Left lung (tissue), 4 donors: ENCODE measurements at regions not wholly inside any gene's neighbourhood (a gene's known extent, or its start where the extent isn't known, plus 50 kb on each side); places are given as distances from the start of the nearest gene placed in this dataset.
"Not testable (repeated sequence)": the region's sequence is repeated elsewhere in the genome, so short reads cannot be mapped to it uniquely, and the experiment has no call there.

Experiments used
- ATAC-seq: fragments of 200-7000 bp; cut with Tn5 transposase; one replicate; pipeline ENCODE4 v1.9.1; 2020; ENCODE audit warnings: moderate library complexity
- DNase-seq, 4 donors: peaks; one replicate each; pipeline ENCODE4 v3.0.0-alpha.2; 2013 to 2020
- H3K27ac ChIP-seq, 2 donors: fragments of 200-600 bp; sonication (generic) in 1 of 2; one replicate each; pipeline versions ENCODE4 v1.5.0 to v1.8.0; 2020 to 2021
- H3K27me3 ChIP-seq, 2 donors: fragments of 200-600 bp; sonication (generic) in 1 of 2; one replicate each; pipeline versions ENCODE4 v1.5.0 to v1.8.0; 2020 to 2021
- H3K36me3 ChIP-seq, 2 donors: fragments of 200-600 bp; sonication (generic) in 1 of 2; one replicate each; pipeline versions ENCODE4 v1.5.0 to v1.8.0; 2020 to 2021
- H3K4me1 ChIP-seq, 2 donors: fragments of 200-600 bp; one replicate each; pipeline ENCODE4 v1.8.0; 2021
- H3K4me3 ChIP-seq, 2 donors: fragments of 200-600 bp; sonication (generic) in 1 of 2; one replicate each; pipeline versions ENCODE4 v1.5.0 to v1.8.0; 2020 to 2021; ENCODE audit warnings: mild to moderate bottlenecking in 1 of 2
- H3K9me3 ChIP-seq, 2 donors: fragments of 200-600 bp; sonication (generic) in 1 of 2; one replicate each; pipeline versions ENCODE4 v1.5.0 to v1.8.0; 2020 to 2021
- CTCF ChIP-seq, 2 donors: fragments of 200-600 bp; sonication (generic) in 1 of 2; IDR thresholded peaks; one replicate each; pipeline versions ENCODE4 v1.5.0 to v1.8.0; 2021; ENCODE audit warnings: antibody characterized with exemption in 2 of 2
- intact Hi-C, 2 donors: fragments of 100-400 bp; cut with DNase I; formaldehyde crosslinking; loops; one replicate each; pipeline versions ENCODE4 v1.11.2 to v1.14.2; 2022
- donor health status: DM: no; HTN: yes; CAD: no.
- donor health status: DM: no; HTN: no; CAD: no.

- Histone ChIP-seq H3K27ac (no peak overlapping the region), H3K4me3 (no peak overlapping the region), H3K27me3 (no peaks in the 10 kb centered on the region), H3K9me3 (no peaks in the 10 kb centered on the region), H3K36me3 (no peaks in the 10 kb centered on the region), H3K4me1 (no peaks in the 10 kb centered on the region)
- peak; percentile 83 for ATAC-seq
- peak in 2 of 4 donors; percentile 23 to 68 for DNase-seq
- TF ChIP-seq CTCF (IDR thresholded peaks at IDR 0.05) = no peak
- intact Hi-C loops = no loop called here
Measured at GRCh38 chrX:56026815-56027214, 205.3 kb upstream of the KLF8 start.

- Histone ChIP-seq H3K27ac (no peak overlapping the region), H3K27me3 (no peaks in the 10 kb centered on the region), H3K36me3 (no peaks in the 10 kb centered on the region), H3K9me3 (no peaks in the 10 kb centered on the region), H3K4me1 (no peaks in the 10 kb centered on the region), H3K4me3 (no peak overlapping the region)
- intact Hi-C loops = no loop called here
- ATAC-seq (no peak), DNase-seq (no peak)
- no peak for TF ChIP-seq CTCF (IDR thresholded peaks at IDR 0.05)
Measured at GRCh38 chrX:56029188-56029587, 203.0 kb upstream of the KLF8 start.

- ATAC-seq (peak; percentile 52), DNase-seq (no peak)
- Histone ChIP-seq H3K27me3 (no peaks in the 10 kb centered on the region), H3K27ac (no peak overlapping the region), H3K9me3 (no peaks in the 10 kb centered on the region), H3K4me3 (no peak overlapping the region), H3K36me3 (no peaks in the 10 kb centered on the region), H3K4me1 (no peaks in the 10 kb centered on the region)
- TF ChIP-seq CTCF (IDR thresholded peaks at IDR 0.05) = no peak
- intact Hi-C loops = no loop called here
Measured at GRCh38 chrX:56029691-56030090, 202.5 kb upstream of the KLF8 start.

- no peak for TF ChIP-seq CTCF (IDR thresholded peaks at IDR 0.05)
- Histone ChIP-seq H3K4me3 (no peak overlapping the region), H3K9me3 (no peaks in the 10 kb centered on the region), H3K36me3 (no peaks in the 10 kb centered on the region), H3K27ac (no peak overlapping the region), H3K4me1 (no peaks in the 10 kb centered on the region), H3K27me3 (no peaks in the 10 kb centered on the region)
- DNase-seq = no peak
- no peak for ATAC-seq
- intact Hi-C loops = no loop called here
Measured at GRCh38 chrX:56031409-56031808, 200.7 kb upstream of the KLF8 start.

- no peak for DNase-seq
- H3K27me3 ChIP-seq = no peaks in the 10 kb centered on the region
- intact Hi-C loops = no loop called here
- no peak overlapping the region for H3K27ac ChIP-seq
- peaks cover 0 to 9% of the 10 kb centered on the region in 2 donors for H3K9me3 ChIP-seq
- no peaks in the 10 kb centered on the region for H3K36me3 ChIP-seq
- ATAC-seq = no peak
- TF ChIP-seq CTCF (IDR thresholded peaks at IDR 0.05) = no peak
- H3K4me1 ChIP-seq = no peaks in the 10 kb centered on the region
- H3K4me3 ChIP-seq = no peak overlapping the region
Measured at GRCh38 chrX:56033495-56034180, 198.5 kb upstream of the KLF8 start.

GRCh38 chrX:56052673-56053330 is 179.4 kb upstream of the KLF8 start:
- H3K27me3 ChIP-seq, H3K4me3 ChIP-seq, ATAC-seq, H3K27ac ChIP-seq, intact Hi-C loops, H3K4me1 ChIP-seq, DNase-seq, H3K36me3 ChIP-seq: not testable (repeated sequence)
- peaks cover 0 to 13% of the 10 kb centered on the region in 2 donors for H3K9me3 ChIP-seq
